ENCODE measurements at regions not wholly inside any gene's neighbourhood (a gene's known extent, or its start where the extent isn't known, plus 50 kb on each side); places are given as distances from the start of the nearest gene placed in this dataset.

DNA sequence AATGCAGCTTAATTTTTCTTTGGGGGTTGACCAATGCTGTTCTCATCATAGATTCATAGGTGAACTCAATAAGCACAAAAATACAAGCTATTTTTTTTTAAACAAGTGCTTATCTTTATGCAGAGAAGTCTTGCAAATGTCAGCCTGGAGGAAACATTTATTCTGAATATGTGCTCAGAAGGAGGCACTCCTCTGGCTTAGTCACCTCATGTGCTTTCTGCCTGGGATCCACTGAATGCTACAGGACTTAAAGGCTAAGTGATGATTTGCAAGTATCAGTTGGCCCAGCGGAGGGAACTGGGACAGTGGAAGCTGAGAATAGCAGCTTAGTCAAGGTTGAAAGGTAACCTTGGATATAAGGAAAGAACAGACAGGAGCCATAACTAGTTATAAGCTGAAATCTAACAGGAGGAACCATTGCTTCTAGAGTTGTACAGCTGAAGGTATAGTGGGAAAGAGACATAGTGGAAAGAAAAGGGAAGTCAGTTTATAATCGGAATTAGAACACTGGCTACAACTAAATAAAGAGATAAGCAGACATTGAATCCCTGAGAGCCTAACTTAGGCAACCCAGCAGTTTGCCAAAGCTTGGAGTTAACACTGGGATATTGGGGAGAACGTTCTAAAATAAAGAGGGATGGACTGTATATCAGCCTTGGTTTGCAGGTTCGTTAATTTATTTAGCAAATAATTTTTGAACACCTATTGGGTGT lies 488.7 kb downstream of the SUCLG1 start:
- no peak for TF ChIP-seq CTCF (IDR thresholded peaks at IDR 0.05; ENCODE audit: insufficient read depth, low read length, poor library complexity, severe bottlenecking)
- TF ChIP-seq EZH2phosphoT487 (conservative IDR thresholded peaks at IDR 0.05; ENCODE audit: low read length): no peak

Data from SU-DHL-6 (cell line).